MM.1S (cell line): ENCODE measurements at regions not wholly inside any gene's neighbourhood (a gene's known extent, or its start where the extent isn't known, plus 50 kb on each side); places are given as distances from the start of the nearest gene placed in this dataset.

ENCODE experiments used
- DNase-seq: peaks from one replicate; pipeline ENCODE4 v3.0.0-alpha.2; 2015
- H2AFZ ChIP-seq: fragments of 300-600 bp; sonication (generic); 2 replicates; pipeline ENCODE4 v1.6.0; 2016; ENCODE audit warnings: antibody characterized with exemption, low read length
- H3F3A ChIP-seq: fragments of 300-600 bp; sonication (generic); 2 replicates; pipeline ENCODE4 v1.6.1; 2016; ENCODE audit warnings: mild to moderate bottlenecking, antibody characterized with exemption, low read length, moderate library complexity, mixed read lengths; ENCODE audit not compliant: insufficient read depth
- H3K27ac ChIP-seq: fragments of 300-600 bp; sonication (generic); 2 replicates; pipeline ENCODE4 v1.5.1; 2016; ENCODE audit warnings: mild to moderate bottlenecking, low read length
- H3K27me3 ChIP-seq: fragments of 300-600 bp; sonication (generic); replicated peaks from 2 replicates; pipeline ENCODE4 v1.6.0; 2016; ENCODE audit warnings: low read length; ENCODE audit not compliant: insufficient read depth
- H3K36me3 ChIP-seq: fragments of 300-600 bp; sonication (generic); replicated peaks from 2 replicates; pipeline ENCODE4 v1.6.1; 2016; ENCODE audit warnings: mild to moderate bottlenecking, low read length, mixed read lengths; ENCODE audit not compliant: insufficient read depth
- H3K4me1 ChIP-seq: fragments of 300-600 bp; sonication (generic); 2 replicates; pipeline ENCODE4 v1.6.1; 2016; ENCODE audit warnings: low read length, mixed read lengths
- H3K4me2 ChIP-seq: fragments of 300-600 bp; sonication (generic); 2 replicates; pipeline ENCODE4 v1.6.0; 2016; ENCODE audit warnings: low read depth, low read length
- H3K4me3 ChIP-seq: fragments of 300-600 bp; sonication (generic); 2 replicates; pipeline ENCODE4 v1.5.1; 2016; ENCODE audit warnings: low read length, mixed read lengths
- H3K79me2 ChIP-seq: fragments of 300-600 bp; sonication (generic); 2 replicates; pipeline ENCODE4 v1.6.1; 2016; ENCODE audit warnings: mixed run types, low read length, mixed read lengths
- H3K9ac ChIP-seq: fragments of 300-600 bp; sonication (generic); 2 replicates; pipeline ENCODE4 v1.6.1; 2016; ENCODE audit warnings: low read length, mixed read lengths
- H3K9me2 ChIP-seq: fragments of 300-600 bp; sonication (generic); replicated peaks from 2 replicates; pipeline ENCODE4 v1.6.1; 2016; ENCODE audit warnings: mild to moderate bottlenecking, low read length, mixed read lengths; ENCODE audit not compliant: insufficient read depth
- H3K9me3 ChIP-seq: fragments of 300-600 bp; sonication (generic); replicated peaks from 2 replicates; pipeline ENCODE4 v1.6.1; 2016; ENCODE audit warnings: mild to moderate bottlenecking, low read length, mixed read lengths; ENCODE audit not compliant: insufficient read depth
- H4K20me1 ChIP-seq: fragments of 300-600 bp; sonication (generic); 2 replicates; pipeline ENCODE4 v1.6.1; 2016; ENCODE audit warnings: mild to moderate bottlenecking, low read length, moderate library complexity, mixed read lengths; ENCODE audit not compliant: insufficient read depth
- EZH2 ChIP-seq: fragments of 300-600 bp; sonication (generic); optimal IDR thresholded peaks from 2 replicates; pipeline ENCODE3; 2017; ENCODE audit warnings: low read depth, mild to moderate bottlenecking, antibody characterized with exemption, low read length, mixed read lengths
- EZH2phosphoT487 ChIP-seq: fragments of 300-600 bp; sonication (generic); IDR thresholded peaks from 2 replicates; pipeline ENCODE4 v1.6.1; 2018; ENCODE audit warnings: antibody characterized with exemption, low read length
- TF ChIP-seq, protein P1 (sequence below): fragments of 300-600 bp; sonication (generic); IDR thresholded peaks from 2 replicates; pipeline ENCODE4 v1.5.1; 2016; ENCODE audit warnings: antibody characterized with exemption, low read length, mixed read lengths

DNA sequence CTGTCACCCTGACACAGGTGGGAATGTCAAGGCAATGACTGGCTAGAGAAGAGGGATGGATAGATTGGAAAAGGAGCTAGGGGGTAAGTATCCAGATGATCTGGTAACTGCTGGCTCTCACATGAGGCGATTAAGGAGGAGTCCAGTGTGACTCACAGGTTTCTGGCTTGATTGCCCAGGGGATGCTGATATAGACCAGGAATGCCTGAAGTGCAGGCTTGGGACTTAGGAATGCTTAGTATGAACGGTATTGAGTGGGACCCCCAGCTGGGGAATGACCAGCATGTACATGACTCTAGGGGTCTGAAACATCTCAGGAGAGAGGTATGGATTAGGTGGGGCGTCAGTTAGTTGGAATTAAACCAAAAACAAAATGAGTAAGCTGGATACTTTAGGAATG, 65.8 kb upstream of the PRPS1 start:
- no peak overlapping the region for H3K27ac ChIP-seq
- H3F3A ChIP-seq: no peaks in the 10 kb centered on the region
- no peaks in the 10 kb centered on the region for H3K79me2 ChIP-seq
- no peaks in the 10 kb centered on the region for H3K36me3 ChIP-seq
- DNase-seq: no peak
- no peak overlapping the region for H3K4me2 ChIP-seq
- no peak overlapping the region for H3K9ac ChIP-seq
- H2AFZ ChIP-seq: no peak overlapping the region
- no peaks in the 10 kb centered on the region for H3K9me2 ChIP-seq
- H3K4me3 ChIP-seq: no peak overlapping the region
- H3K9me3 ChIP-seq: no peaks in the 10 kb centered on the region
- no peaks in the 10 kb centered on the region for H4K20me1 ChIP-seq
- H3K27me3 ChIP-seq: no peaks in the 10 kb centered on the region
- no peak for TF ChIP-seq EZH2
- TF ChIP-seq, protein P1, sequence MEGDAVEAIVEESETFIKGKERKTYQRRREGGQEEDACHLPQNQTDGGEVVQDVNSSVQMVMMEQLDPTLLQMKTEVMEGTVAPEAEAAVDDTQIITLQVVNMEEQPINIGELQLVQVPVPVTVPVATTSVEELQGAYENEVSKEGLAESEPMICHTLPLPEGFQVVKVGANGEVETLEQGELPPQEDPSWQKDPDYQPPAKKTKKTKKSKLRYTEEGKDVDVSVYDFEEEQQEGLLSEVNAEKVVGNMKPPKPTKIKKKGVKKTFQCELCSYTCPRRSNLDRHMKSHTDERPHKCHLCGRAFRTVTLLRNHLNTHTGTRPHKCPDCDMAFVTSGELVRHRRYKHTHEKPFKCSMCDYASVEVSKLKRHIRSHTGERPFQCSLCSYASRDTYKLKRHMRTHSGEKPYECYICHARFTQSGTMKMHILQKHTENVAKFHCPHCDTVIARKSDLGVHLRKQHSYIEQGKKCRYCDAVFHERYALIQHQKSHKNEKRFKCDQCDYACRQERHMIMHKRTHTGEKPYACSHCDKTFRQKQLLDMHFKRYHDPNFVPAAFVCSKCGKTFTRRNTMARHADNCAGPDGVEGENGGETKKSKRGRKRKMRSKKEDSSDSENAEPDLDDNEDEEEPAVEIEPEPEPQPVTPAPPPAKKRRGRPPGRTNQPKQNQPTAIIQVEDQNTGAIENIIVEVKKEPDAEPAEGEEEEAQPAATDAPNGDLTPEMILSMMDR: no peak
- TF ChIP-seq EZH2phosphoT487: no peak
- H3K4me1 ChIP-seq: no peaks in the 10 kb centered on the region

DNA sequence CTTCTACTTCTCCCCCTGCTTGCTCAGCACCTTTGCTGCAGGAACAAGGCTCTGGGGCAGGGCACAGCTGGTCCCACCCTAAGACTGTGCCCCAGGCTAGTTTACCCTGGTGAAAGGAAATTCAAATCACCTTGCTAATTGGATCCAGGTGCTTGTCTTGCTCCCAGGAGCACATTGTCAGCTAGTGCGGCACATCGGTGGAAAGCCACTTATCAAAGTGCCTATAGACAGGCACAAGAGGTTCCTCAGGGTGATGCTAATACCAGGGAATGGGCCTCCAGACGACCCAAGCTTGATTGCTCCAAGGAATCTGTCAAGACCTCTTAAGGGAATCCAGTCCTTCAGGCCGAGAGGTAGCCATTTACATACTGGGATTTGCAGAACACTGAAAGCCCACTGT, 64.5 kb upstream of the PRPS1 start:
- Histone ChIP-seq H3K9me3 (no peaks in the 10 kb centered on the region), H3K4me2 (no peak overlapping the region), H3K9me2 (no peaks in the 10 kb centered on the region), H3K27me3 (no peaks in the 10 kb centered on the region), H3K9ac (no peak overlapping the region), H3K27ac (no peak overlapping the region), H3K36me3 (no peaks in the 10 kb centered on the region), H3K79me2 (no peaks in the 10 kb centered on the region), H2AFZ (no peak overlapping the region), H3F3A (no peaks in the 10 kb centered on the region), H4K20me1 (no peaks in the 10 kb centered on the region), H3K4me3 (no peak overlapping the region), H3K4me1 (no peaks in the 10 kb centered on the region)
- TF ChIP-seq, protein P1: no peak
- no peak for TF ChIP-seq EZH2
- TF ChIP-seq EZH2phosphoT487: no peak
- DNase-seq: no peak

DNA sequence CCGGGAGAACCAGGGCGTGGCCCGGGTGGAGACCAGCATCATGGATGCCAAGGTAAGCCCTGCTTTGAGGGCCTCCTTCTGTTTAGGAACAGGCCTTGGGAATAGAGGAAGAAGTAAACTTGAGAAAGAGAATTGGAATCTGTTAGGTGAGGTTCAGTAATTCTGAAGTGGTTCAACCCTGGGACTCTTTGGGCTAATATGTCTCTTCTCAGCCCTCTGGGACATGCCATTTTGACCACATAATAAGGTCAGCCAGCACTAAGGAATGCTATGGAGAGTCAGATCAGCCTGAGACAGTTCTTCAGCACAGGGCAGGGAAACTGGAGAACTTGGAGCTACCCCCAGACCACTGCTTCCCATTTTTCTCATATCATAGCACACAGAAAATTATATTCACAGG, 63.3 kb upstream of the PRPS1 start:
- Histone ChIP-seq H2AFZ (no peak overlapping the region), H3K27ac (no peak overlapping the region), H3K9ac (no peak overlapping the region), H3K4me2 (no peak overlapping the region), H3K27me3 (no peaks in the 10 kb centered on the region), H4K20me1 (no peaks in the 10 kb centered on the region), H3K4me1 (no peaks in the 10 kb centered on the region), H3K4me3 (no peak overlapping the region), H3K9me3 (no peaks in the 10 kb centered on the region), H3K9me2 (no peaks in the 10 kb centered on the region), H3F3A (no peaks in the 10 kb centered on the region), H3K79me2 (no peaks in the 10 kb centered on the region), H3K36me3 (no peaks in the 10 kb centered on the region)
- TF ChIP-seq EZH2: no peak
- TF ChIP-seq, protein P1: no peak
- TF ChIP-seq EZH2phosphoT487: no peak
- no peak for DNase-seq
